Cardiac fibroblast (primary cell): ENCODE measurements at regions not wholly inside any gene's neighbourhood (a gene's known extent, or its start where the extent isn't known, plus 50 kb on each side); places are given as distances from the start of the nearest gene placed in this dataset.

Experiments
- DNase-seq, 2 donors: peaks; one replicate each; pipeline versions ENCODE4 v3.0.0 to v3.0.0-alpha.2; 2010; ENCODE audit warnings: low read depth in 2 of 2
- H3K4me3 ChIP-seq, 2 donors: replicated peaks in 1 of 2; 1 replicate in 1 of 2; 2 replicates in 1 of 2; pipeline ENCODE4 v1.5.1; 2011; ENCODE audit warnings: low read depth in 2 of 2, low read length in 2 of 2, mild to moderate bottlenecking in 2 of 2, moderate library complexity in 1 of 2
- CTCF ChIP-seq: IDR thresholded peaks from one replicate; pipeline ENCODE4 v1.5.1; 2011; ENCODE audit warnings: low read depth, mild to moderate bottlenecking, low read length, inconsistent platforms

DNA sequence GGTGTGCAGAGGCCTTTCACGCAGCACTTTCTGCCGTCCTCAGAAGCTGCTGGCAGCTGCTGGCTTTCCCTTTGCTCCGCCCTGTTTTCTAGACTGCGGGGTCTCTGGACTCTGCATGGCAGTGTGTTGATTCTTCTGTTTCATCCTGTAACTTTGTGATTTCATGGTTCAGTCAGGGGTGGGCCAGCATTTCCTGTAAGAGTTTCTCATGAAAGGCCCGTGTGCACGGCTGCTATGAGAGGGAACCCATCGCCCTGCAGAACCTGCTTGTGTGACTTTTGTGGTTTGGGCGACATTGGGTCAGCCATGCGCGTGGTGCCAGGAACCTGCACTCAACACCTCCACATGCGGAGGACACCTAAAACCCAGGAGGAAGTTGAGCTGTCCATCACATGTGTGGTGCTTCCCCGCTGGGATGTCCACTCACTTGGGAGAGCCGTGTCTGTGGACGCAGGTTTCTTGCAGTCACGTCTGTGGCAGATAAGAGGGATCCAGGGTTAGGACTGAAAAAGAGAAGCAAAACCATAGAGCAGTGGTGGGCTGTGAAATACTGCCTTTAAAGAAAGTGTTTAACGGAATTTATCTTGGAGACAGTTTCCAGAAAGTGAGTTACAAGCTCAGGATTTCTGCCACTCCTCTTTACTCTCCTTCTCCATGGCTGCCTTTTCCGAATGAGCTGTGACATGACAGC, 167.3 kb upstream of the ALKAL2 start:
- TF ChIP-seq CTCF, result no peak
- no peak overlapping the region for H3K4me3 ChIP-seq
- no peak for DNase-seq

DNA sequence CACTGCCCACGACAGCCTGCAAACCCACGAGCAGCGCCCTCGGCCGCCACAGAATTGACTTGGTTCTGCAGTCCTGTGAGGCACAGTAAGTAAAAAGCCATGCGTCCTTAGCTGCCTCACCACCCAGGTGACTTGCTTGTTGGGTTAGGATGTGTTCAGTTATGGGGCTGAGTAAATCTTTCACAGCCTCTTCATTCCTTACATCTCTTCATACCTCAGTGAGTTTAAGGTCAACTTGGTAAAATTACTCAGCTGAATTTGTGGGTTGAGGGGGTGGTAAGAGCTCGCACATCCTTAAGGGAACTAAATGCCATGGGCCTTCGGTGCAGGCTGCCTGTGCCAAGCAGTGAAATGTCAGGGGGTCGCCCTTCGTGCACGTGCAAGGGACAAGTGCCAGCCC, 165.2 kb upstream of the ALKAL2 start:
- no peak for TF ChIP-seq CTCF
- no peak for DNase-seq
- H3K4me3 ChIP-seq, result no peak overlapping the region

DNA sequence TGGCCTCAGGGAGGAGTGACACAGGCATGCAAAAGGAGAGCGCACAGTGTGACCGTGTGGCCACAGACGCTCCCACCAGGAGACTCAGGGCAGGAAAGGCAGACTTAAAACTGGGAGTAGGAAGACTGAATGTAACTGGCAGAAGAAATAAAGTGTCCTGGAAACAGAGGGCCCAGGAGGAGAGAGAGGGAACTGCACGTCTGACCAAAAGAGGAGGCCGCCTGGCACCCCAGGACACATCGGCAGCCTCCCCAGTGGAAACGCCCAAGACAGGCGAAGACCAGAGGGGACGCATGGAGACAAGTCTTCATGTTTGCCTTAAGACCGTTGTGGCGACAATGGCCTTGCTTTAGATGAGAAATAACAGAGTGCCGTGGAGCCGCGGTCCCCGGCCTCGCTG, 163.6 kb upstream of the ALKAL2 start:
- H3K4me3 ChIP-seq, result no peak overlapping the region
- DNase-seq, result no peak
- no peak for TF ChIP-seq CTCF

DNA sequence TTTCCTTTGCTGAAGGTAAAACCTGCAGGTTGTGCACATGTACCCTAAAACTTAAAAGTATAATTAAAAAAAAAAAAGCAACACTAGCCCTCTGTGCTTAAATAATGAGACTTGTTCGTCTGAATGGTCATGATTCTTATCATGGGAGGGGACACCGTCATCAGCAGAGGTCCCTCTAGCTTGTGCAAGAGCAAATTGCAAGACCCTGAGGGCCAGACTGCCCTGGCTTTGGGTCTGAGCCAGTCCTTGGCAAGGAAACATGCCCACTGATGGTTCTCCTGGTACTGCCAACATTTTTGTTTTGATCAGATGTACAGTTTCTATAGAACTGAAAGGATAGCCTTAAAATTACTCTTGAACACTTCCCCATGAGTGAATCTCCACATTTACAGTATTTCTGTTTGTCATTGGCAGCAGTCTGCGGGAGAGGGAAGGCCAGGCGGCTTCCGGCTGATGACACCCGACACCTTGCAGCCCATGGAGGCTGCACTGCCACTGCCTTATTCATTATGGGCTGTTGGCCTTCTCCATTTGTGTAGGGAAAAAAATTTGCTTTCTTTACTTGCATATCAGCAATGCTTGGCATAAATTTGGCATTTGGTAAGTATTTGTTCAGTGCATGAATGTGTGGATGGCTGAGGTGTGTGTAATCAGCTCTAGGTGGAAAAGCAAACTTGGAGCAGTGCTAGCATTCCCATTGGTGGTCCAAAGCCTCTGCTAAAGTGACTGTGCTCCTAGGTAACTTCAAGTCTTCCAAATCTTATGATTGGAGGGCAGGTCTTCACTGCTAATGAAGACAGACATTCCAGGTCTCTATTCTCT, 161.6 kb upstream of the ALKAL2 start:
- no peak for DNase-seq
- TF ChIP-seq CTCF, result no peak
- H3K4me3 ChIP-seq, result no peak overlapping the region

DNA sequence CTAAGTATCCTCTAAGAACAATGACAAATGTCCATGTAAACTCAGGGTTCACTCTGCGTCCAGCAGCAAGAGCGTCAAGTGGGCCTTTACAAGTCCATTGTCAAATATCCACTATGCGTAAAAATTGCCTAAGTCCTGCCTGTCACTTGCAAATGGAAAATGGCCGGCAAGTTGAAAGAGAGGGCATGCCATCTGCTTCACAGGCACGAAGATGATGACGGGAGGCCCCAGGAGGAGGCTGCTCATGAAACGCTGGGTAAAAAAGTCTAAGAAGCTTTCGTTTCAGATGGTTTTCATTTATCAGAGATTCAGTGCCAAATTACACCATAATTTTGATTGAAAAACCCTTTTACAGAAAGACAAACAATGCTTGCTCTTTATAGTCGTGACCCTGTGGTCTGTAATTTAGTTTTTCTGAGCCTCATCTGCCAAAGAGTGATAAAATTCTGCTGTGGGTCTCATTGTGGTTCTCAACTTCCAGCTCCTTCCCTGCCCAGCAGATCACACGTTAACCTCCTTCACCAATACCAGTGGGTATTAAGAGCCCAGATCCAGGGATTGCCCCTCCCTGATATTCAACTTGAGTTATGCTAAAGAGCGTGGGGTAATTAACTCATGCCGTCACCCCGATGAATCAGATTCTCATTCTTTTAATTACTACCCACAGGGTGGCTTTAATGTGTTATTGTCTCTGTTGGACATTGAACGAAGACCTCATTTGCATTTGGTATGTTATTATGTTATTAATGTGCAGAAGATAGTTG, 160.2 kb upstream of the ALKAL2 start:
- no peak overlapping the region for H3K4me3 ChIP-seq
- no peak for DNase-seq
- no peak for TF ChIP-seq CTCF

DNA sequence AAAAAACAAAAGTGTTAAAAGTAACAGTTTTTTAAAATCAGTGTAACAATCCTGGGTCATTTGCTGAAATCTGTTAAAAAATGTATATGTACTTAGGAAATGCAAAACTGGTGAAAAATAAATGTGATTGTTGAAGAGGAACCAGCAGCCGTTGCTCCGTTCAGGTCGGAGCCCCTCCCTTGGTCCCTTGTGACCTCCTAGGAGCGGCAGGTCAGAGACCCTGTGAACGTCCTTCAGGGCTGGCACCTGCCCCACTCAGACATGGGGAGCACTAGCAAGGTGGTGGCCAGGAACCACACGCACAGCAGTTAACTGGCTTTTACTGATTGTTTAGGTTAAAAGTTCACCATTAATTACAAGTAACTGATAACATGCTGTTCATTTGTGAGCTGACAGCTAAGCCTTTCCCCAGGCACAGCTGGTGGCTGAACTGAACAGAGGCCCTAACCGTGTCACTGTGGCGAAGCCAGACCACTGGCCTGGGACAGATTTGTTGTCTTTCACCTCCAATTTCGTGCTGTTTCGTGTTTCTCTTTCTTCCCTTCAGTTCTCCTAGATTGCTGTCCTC, 159.2 kb upstream of the ALKAL2 start:
- no peak for TF ChIP-seq CTCF
- no peak overlapping the region for H3K4me3 ChIP-seq
- DNase-seq, result no peak
